ENCODE measurements at regions not wholly inside any gene's neighbourhood (a gene's known extent, or its start where the extent isn't known, plus 50 kb on each side); places are given as distances from the start of the nearest gene placed in this dataset.

DNA sequence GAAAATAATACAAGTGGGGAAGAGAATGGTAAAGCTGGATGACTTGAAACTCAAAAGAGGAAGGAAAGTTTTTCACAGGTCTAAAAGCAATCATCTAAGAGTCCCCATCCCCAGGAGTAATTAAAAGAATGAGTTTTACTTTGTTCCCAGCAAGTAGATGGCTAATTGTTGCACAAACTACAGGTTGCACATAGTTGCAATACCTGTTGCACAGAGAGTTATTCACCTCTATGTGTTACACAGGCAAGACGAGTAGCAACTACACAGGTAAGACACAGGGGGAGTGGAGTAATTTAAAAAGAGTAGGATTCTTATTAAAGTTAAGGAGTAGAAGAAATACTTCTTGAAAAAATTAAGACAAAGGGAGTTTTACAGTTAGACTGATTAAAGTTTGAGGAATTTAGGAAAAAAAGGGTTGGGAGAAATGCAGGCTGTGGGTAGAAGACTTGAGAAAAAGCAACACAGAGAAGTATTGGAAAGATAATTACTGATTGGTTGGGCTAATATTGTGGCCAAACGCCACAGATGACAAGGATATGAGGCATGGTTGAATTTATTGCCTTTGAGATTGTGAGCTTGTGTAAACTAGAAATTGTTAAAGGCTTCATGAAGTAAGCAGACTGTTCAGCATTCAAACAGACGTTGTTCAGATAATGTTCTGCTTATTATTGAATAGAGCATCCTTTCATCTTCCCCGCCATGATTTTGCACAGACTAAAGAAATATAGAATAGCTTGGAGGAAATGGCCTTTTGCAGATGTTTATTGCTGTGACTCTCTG lies 699.3 kb downstream of the NR4A2 start:
- no peak overlapping the region for H3K4me3 Mint-ChIP-seq
- no peaks in the 10 kb centered on the region for H3K9me3 Mint-ChIP-seq
- H3K27me3 Mint-ChIP-seq (ENCODE audit: low read depth, poor library complexity) = no peaks in the 10 kb centered on the region
- H3K36me3 Mint-ChIP-seq (ENCODE audit: low read depth) = no peaks in the 10 kb centered on the region
- H3K4me1 Mint-ChIP-seq = no peaks in the 10 kb centered on the region
- TF ChIP-seq, protein P1, sequence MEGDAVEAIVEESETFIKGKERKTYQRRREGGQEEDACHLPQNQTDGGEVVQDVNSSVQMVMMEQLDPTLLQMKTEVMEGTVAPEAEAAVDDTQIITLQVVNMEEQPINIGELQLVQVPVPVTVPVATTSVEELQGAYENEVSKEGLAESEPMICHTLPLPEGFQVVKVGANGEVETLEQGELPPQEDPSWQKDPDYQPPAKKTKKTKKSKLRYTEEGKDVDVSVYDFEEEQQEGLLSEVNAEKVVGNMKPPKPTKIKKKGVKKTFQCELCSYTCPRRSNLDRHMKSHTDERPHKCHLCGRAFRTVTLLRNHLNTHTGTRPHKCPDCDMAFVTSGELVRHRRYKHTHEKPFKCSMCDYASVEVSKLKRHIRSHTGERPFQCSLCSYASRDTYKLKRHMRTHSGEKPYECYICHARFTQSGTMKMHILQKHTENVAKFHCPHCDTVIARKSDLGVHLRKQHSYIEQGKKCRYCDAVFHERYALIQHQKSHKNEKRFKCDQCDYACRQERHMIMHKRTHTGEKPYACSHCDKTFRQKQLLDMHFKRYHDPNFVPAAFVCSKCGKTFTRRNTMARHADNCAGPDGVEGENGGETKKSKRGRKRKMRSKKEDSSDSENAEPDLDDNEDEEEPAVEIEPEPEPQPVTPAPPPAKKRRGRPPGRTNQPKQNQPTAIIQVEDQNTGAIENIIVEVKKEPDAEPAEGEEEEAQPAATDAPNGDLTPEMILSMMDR (IDR thresholded peaks at IDR 0.05) = no peak
- H3K27ac Mint-ChIP-seq = no peak overlapping the region
- DNase-seq = no peak

DNA sequence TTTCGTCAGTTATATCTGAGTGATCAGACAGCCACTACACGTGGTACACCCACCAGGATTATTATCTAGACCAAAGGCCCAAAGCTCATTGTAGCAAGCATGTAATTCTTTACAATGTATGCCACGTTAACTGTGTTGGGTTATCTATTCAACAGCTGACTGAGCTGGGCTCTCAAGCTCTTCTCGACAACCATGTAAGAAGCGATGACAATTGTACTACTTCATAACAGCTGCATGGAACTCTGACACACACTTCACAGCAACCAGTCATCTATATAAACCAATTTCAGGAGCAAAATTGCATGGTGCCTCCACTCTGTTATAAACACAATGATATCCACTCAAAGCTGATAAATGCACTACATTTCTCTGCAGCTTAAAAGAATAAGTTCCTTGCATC lies 701.8 kb downstream of the NR4A2 start:
- Mint-ChIP-seq H3K4me1 (no peaks in the 10 kb centered on the region), H3K9me3 (no peaks in the 10 kb centered on the region), H3K36me3 (ENCODE audit: low read depth) (no peaks in the 10 kb centered on the region), H3K27me3 (ENCODE audit: low read depth, poor library complexity) (no peaks in the 10 kb centered on the region), H3K4me3 (no peak overlapping the region), H3K27ac (no peak overlapping the region)
- no peak for DNase-seq
- TF ChIP-seq, protein P1 (IDR thresholded peaks at IDR 0.05) = no peak

DNA sequence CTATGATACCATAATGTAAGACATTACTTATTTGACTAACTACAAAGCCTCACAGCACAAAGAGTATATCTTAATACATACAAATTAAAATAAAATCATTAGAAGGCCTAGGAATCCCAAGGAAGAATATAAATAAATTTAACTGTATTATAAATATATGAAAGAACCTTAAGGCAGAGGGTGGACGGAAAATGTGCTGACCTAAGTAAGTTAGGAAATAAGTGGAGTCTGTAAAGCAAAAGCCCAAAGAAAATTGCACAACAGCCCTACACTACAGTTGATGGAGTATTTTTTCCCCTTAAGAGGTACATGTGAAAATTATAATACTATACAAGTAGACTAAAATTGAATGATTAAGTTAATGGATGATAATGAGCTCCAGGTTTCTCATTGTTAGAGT lies 710.1 kb downstream of the NR4A2 start:
- Mint-ChIP-seq H3K9me3 (no peaks in the 10 kb centered on the region), H3K27ac (no peak overlapping the region), H3K4me3 (no peak overlapping the region), H3K4me1 (no peaks in the 10 kb centered on the region), H3K36me3 (ENCODE audit: low read depth) (no peaks in the 10 kb centered on the region), H3K27me3 (ENCODE audit: low read depth, poor library complexity) (no peaks in the 10 kb centered on the region)
- no peak for DNase-seq
- TF ChIP-seq, protein P1 (IDR thresholded peaks at IDR 0.05) = no peak

DNA sequence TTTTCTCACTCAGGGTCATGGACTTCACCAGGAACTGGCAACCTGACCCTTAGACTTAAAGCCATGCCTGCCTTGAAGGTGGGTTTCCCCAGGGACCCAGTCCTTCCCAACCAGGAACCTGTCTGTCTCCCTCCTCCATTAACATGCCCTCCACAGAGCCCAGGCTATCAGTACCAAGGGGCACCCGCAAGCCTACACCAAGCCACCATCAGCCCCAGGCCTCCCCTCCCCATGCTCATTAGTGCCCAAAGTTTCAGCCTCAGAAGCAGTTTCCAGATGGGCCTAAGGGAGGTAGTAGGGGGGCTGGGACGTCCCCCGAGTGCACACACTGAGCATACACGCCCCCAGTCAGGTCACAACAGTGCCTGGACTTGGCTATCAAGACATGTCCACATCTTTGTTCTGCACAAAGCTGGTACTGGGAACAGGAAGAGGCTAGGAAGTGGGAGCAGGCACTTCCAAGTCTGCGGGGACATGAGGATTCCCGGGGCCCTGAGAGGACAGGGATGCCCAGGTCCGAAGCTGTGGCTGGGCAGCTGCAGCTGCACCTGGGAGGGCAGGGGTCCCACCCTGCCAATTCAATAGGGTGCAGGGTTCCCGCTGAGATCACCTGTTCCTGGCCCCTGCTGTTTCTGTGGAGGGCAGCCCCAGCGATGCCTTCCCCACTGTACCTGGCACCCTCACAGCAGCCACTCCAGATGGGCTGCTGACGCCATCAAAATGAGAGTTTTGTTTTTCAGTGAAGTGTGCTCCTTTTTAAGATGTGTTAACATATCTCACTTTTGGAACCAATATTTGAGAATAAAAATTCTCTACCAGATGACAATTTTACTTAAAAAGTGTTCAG lies 731.4 kb downstream of the NR4A2 start:
- TF ChIP-seq, protein P1 (IDR thresholded peaks at IDR 0.05) = no peak
- DNase-seq = no peak
- H3K4me1 Mint-ChIP-seq = no peaks in the 10 kb centered on the region
- H3K27me3 Mint-ChIP-seq (ENCODE audit: low read depth, poor library complexity) = no peaks in the 10 kb centered on the region
- no peak overlapping the region for H3K4me3 Mint-ChIP-seq
- H3K27ac Mint-ChIP-seq = no peak overlapping the region
- no peaks in the 10 kb centered on the region for H3K36me3 Mint-ChIP-seq (ENCODE audit: low read depth)
- peaks cover 11% of the 10 kb centered on the region for H3K9me3 Mint-ChIP-seq

DNA sequence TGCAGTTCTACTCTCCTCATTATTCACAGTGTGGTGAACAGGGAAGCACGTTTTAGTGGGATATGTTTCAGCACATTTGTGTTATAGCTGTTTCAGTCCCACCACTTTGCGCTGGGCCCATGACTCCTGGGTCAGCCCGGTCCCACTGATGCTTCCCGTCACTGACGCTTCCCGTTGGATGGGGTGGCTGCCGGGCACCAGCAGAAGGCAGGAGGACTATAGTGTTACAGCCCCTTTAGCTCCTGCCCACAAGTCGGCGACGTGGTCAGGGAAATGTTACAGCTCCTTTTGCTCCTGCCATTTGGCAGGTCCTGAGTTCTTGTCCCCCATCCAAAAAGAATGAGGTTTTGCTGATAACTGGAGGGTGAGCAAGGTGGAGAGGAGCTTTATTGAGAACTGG lies 732.2 kb downstream of the NR4A2 start:
- DNase-seq = no peak

More for the DNA sequence above, 732.2 kb downstream of the NR4A2 start:
- no peak overlapping the region for H3K27ac Mint-ChIP-seq
- TF ChIP-seq, protein P1 (IDR thresholded peaks at IDR 0.05) = no peak
- H3K36me3 Mint-ChIP-seq (ENCODE audit: low read depth) = no peaks in the 10 kb centered on the region
- no peak overlapping the region for H3K4me3 Mint-ChIP-seq
- H3K4me1 Mint-ChIP-seq = no peaks in the 10 kb centered on the region
- no peaks in the 10 kb centered on the region for H3K27me3 Mint-ChIP-seq (ENCODE audit: low read depth, poor library complexity)
- peaks cover 11% of the 10 kb centered on the region for H3K9me3 Mint-ChIP-seq
